ENCODE measurements at regions not wholly inside any gene's neighbourhood (a gene's known extent, or its start where the extent isn't known, plus 50 kb on each side); places are given as distances from the start of the nearest gene placed in this dataset.

DNA sequence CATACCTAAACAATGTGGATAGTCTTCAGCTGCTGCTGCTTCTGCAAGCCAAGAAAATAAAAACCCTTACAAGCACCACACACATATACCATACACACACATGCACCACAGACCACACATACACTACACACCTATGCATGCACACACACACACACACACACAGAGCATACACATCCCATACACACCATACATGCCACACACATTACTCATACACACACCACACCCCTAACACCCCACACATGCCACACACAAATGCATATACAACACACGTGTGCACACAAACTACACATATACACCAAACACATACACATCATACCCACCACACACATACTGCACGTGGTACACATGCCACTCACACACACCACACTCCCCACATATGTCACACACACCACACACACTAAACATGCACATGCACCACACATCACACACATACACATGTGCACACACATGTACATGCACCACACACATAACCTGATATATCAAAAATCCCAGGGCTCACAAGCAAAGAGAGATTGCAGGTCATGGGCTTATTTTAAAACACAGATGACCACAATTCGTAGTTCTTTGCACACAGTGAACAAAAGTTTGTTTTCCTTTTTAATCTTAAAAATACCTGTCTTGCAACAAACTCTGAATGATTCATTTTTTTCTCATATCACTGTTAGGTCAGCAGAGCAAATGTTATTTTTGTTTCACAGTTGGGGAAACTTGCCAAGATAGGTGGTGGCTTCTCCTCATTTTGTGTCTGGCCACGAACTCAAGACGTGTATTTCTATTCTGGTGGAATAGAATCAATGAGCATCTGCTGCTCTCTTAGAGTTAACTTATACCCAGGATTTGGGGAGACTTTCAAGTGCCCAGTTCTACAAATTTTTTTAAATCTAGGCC, 456.6 kb downstream of the FGF9 start:
- WGBS, 2 donors: 71% methylated on average over 5 of the region's 5 CpGs
- intact Hi-C loops (cut with DNase I; ENCODE audit: low total_unique reads): no loop called here
- no peak for DNase-seq (ENCODE audit: low spot score in 2 of 2)
- H3K4me3 ChIP-seq (ENCODE audit: low read depth, poor library complexity, severe bottlenecking): no peak overlapping the region
- TF ChIP-seq, protein P1, sequence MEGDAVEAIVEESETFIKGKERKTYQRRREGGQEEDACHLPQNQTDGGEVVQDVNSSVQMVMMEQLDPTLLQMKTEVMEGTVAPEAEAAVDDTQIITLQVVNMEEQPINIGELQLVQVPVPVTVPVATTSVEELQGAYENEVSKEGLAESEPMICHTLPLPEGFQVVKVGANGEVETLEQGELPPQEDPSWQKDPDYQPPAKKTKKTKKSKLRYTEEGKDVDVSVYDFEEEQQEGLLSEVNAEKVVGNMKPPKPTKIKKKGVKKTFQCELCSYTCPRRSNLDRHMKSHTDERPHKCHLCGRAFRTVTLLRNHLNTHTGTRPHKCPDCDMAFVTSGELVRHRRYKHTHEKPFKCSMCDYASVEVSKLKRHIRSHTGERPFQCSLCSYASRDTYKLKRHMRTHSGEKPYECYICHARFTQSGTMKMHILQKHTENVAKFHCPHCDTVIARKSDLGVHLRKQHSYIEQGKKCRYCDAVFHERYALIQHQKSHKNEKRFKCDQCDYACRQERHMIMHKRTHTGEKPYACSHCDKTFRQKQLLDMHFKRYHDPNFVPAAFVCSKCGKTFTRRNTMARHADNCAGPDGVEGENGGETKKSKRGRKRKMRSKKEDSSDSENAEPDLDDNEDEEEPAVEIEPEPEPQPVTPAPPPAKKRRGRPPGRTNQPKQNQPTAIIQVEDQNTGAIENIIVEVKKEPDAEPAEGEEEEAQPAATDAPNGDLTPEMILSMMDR (IDR thresholded peaks at IDR 0.05): no peak
- no peak for TF ChIP-seq POLR2A (IDR thresholded peaks at IDR 0.05)

DNA sequence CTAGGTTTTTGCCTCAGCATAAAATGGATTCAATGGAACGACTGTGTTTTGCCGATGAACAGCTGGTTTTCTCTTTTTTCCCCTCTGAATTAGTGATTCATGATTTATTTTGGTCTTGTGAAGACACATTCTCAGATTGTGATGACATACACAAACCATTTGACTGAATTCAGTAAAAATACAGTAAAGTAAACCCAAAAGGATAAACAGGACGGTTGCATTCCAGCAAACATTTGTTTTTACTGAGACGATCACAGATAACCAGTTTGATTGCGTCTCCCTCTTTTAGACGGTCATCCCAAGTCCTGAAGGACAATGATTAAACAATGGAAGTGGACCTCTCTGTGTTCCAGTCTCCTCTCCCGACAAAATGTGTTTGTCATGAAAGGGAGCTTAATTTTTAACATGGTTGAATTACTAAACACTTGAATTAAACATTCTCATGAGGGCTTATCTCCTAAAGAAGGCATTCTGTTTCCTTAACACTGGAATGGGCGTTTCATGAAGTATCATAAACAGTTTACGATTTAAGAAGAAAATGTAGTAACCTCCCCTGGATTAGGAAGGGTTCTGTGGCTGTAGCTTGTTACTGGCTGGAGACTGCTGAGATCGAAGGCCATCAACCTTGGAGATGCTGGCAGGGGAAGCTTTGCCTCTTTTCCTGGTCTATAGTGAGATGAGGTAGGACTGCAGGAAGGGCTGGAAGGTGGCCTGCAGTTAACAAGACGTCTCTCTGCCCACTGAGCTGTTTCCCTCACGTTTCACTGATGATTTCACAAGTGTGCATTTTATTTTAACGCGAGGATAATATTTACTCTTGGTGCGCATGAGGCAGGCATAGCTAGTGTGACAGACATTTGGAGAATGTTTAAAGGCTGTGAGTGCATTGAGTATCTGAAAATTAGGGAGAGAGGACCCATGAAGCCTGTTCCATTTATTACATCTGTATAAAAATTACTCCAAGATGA, 457.9 kb downstream of the FGF9 start:
- intact Hi-C loops (cut with DNase I; ENCODE audit: low total_unique reads): no loop called here
- H3K4me3 ChIP-seq (ENCODE audit: low read depth, poor library complexity, severe bottlenecking): no peak overlapping the region
- 83 to 85% methylated on average over 15 of the region's 15 CpGs for WGBS, 2 donors
- no peak for TF ChIP-seq POLR2A (IDR thresholded peaks at IDR 0.05)
- TF ChIP-seq, protein P1 (IDR thresholded peaks at IDR 0.05): no peak
- DNase-seq (ENCODE audit: low spot score in 2 of 2): no peak

DNA sequence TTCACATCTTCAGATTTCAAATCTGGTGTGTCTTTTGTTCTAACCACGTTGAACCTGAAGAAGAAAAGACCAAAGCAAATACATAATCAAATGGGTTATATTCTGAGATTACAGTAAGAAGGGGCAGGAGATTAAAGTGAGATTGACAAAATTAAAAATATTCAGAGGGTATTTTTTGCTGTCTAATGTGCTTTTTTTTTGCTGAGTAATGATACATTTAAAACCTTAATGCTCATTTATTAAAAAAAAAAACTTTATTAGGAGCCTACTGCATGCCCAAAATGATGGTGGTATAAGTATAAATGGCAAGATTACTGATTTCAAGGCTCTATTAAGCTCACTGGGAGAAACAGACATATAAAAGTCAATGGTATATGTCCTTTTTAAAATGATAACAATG, 459.4 kb downstream of the FGF9 start:
- no peak for DNase-seq (ENCODE audit: low spot score in 2 of 2)
- no peak overlapping the region for H3K4me3 ChIP-seq (ENCODE audit: low read depth, poor library complexity, severe bottlenecking)
- 81 to 86% methylated on average over 1 of the region's 1 CpG for WGBS, 2 donors
- no peak for TF ChIP-seq POLR2A (IDR thresholded peaks at IDR 0.05)
- TF ChIP-seq, protein P1 (IDR thresholded peaks at IDR 0.05): no peak
- intact Hi-C loops (cut with DNase I; ENCODE audit: low total_unique reads): no loop called here

DNA sequence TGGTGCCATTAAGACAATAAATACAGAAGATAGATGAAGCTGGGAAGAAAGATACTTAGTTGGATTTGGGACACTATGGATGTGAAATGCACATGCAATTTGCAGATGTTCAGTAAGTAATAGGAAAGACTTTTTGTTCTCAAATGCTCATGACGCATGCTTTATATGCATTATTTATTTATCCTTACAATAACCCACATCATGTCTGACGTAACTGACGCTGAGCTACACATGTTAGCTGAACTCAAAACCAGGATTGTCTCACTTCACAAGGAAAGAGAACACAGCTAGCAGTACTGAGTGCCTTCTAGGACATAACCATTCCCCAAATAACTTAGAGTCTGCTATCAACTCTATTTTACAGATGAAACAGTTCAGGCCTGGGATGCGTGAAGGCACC, 463.4 kb downstream of the FGF9 start:
- TF ChIP-seq POLR2A (IDR thresholded peaks at IDR 0.05): no peak
- TF ChIP-seq, protein P1 (IDR thresholded peaks at IDR 0.05): no peak
- intact Hi-C loops (cut with DNase I; ENCODE audit: low total_unique reads): no loop called here
- H3K4me3 ChIP-seq (ENCODE audit: low read depth, poor library complexity, severe bottlenecking): no peak overlapping the region
- 87 to 91% methylated on average over 4 of the region's 4 CpGs for WGBS, 2 donors
- DNase-seq (ENCODE audit: low spot score in 2 of 2): no peak

DNA sequence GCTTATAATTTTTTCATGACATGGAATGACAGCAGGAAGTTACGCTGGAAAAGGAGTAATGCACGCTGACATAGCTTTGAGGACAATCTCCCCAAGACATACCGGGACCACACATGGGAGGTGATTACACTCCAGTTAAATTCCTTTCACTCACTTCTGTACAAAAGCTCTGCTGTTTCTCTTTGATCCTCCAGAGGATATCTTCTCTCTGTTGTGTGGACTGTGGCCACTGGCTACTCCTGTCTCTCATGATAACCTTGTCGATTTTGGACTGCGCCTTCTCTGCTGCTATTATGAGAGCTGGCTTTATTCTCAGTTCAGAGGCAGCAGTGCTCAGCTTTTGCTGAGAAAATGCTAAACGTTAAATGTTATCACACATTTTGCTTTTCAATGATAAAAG, 464.6 kb downstream of the FGF9 start:
- intact Hi-C loops (cut with DNase I; ENCODE audit: low total_unique reads): no loop called here
- WGBS, 2 donors: 64 to 71% methylated on average over 6 of the region's 6 CpGs
- no peak overlapping the region for H3K4me3 ChIP-seq (ENCODE audit: low read depth, poor library complexity, severe bottlenecking)
- TF ChIP-seq, protein P1 (IDR thresholded peaks at IDR 0.05): no peak
- no peak for TF ChIP-seq POLR2A (IDR thresholded peaks at IDR 0.05)
- no peak for DNase-seq (ENCODE audit: low spot score in 2 of 2)

All from lower leg skin (tissue), 4 donors.